Right lobe of liver (tissue), 6 donors: ENCODE measurements at regions not wholly inside any gene's neighbourhood (a gene's known extent, or its start where the extent isn't known, plus 50 kb on each side); places are given as distances from the start of the nearest gene placed in this dataset.

Experiments
- ATAC-seq, 4 donors: fragments of 200-7000 bp; cut with Tn5 transposase; one replicate each; pipeline ENCODE4 v1.9.1; 2020; ENCODE audit warnings: mild to moderate bottlenecking in 4 of 4, moderate library complexity in 4 of 4
- DNase-seq, 3 donors: peaks; one replicate each; pipeline ENCODE4 v3.0.0-alpha.2; 2020
- H3K27ac ChIP-seq, 3 donors: fragments of 200-600 bp; one replicate each; pipeline ENCODE4 v1.8.0; 2022
- H3K27me3 ChIP-seq, 2 donors: fragments of 200-600 bp; one replicate each; pipeline ENCODE4 v1.8.0; 2022
- H3K36me3 ChIP-seq, 4 donors: fragments of 200-600 bp; sonication (generic) in 1 of 4; one replicate each; pipeline versions ENCODE4 v1.5.1 to v1.8.0; 2017 to 2022; ENCODE audit warnings: control low read depth in 1 of 4
- H3K4me1 ChIP-seq, 4 donors: fragments of 200-600 bp; sonication (generic) in 1 of 4; one replicate each; pipeline versions ENCODE4 v1.5.1 to v1.8.0; 2017 to 2022; ENCODE audit warnings: control low read depth in 1 of 4
- H3K4me3 ChIP-seq, 3 donors: fragments of 200-600 bp; one replicate each; pipeline ENCODE4 v1.8.0; 2022
- H3K9me3 ChIP-seq, 4 donors: fragments of 200-600 bp; sonication (generic) in 1 of 4; one replicate each; pipeline versions ENCODE4 v1.5.1 to v1.8.0; 2017 to 2022; ENCODE audit warnings: control low read depth in 1 of 4
- CTCF ChIP-seq, 4 donors: fragments of 200-600 bp in 3 of 4; fragments of 450-650 bp in 1 of 4; IDR thresholded peaks; one replicate each; pipeline versions ENCODE4 v1.5.1 to v1.8.0; 2016 to 2022; ENCODE audit warnings: antibody characterized with exemption in 4 of 4, mild to moderate bottlenecking in 2 of 4
- POLR2A ChIP-seq: fragments of 450-650 bp; IDR thresholded peaks from one replicate; pipeline ENCODE4 v1.6.1; 2017; ENCODE audit warnings: antibody characterized with exemption, mild to moderate bottlenecking
- WGBS: methylation state at CpG from one replicate; pipeline ENCODE4 v1.1.6; 2018; ENCODE audit warnings: low coverage, low lambda C conversion rate; ENCODE audit not compliant: insufficient coverage; ENCODE audit errors: missing lambda C conversion rate; 5-methylcytosine and 5-hydroxymethylcytosine counted together
- intact Hi-C, 2 donors: fragments of 100-400 bp; cut with DNase I; formaldehyde crosslinking; loops; one replicate each; pipeline versions ENCODE4 v1.11.2 to v1.14.1; 2022
- donor health status: DM: no; HTN: yes; CAD: no.
- donor health status: DM: no; HTN: no; CAD: no.
- donor health status: DM: no; HTN: no; CAD: no.
- donor health status: DM: no; HTN: yes; CAD: no.
- donor health status: DM: no; HTN: yes; CAD: no.

- ATAC-seq (peak; percentile 19 to 63 (median 34)), DNase-seq (no peak)
- Histone ChIP-seq H3K36me3 (no peaks in the 10 kb centered on the region), H3K4me1 (no peaks in the 10 kb centered on the region), H3K27ac (no peak overlapping the region), H3K9me3 (no peaks in the 10 kb centered on the region), H3K4me3 (no peak overlapping the region), H3K27me3 (no peaks in the 10 kb centered on the region)
- 18% methylated on average over 1 of the region's 1 CpG for WGBS
- no peak for TF ChIP-seq POLR2A
- TF ChIP-seq CTCF (IDR thresholded peaks at IDR 0.05): no peak
- intact Hi-C loops: loop anchor here in 1 of 2 donors (10.0 kb wide), 1 partner anchor 83 kb away; no protein-coding TSS in a partner anchor
Measured at GRCh38 chr10:29922226-29922625, 137.2 kb downstream of the JCAD start.

- DNase-seq (no peak), ATAC-seq (peak in 2 of 4 donors; percentile 7 to 8)
- 78% methylated on average over 3 of the region's 7 CpGs for WGBS
- no peaks in the 10 kb centered on the region for H3K9me3 ChIP-seq
- TF ChIP-seq CTCF (IDR thresholded peaks at IDR 0.05) (no peak), POLR2A (no peak)
- intact Hi-C loops: loop anchor here in 1 of 2 donors (10.0 kb wide), 1 partner anchor 84 kb away; no protein-coding TSS in a partner anchor
- no peaks in the 10 kb centered on the region for H3K27me3 ChIP-seq
- H3K27ac ChIP-seq: no peak overlapping the region
- no peaks in the 10 kb centered on the region for H3K36me3 ChIP-seq
- H3K4me1 ChIP-seq: no peaks in the 10 kb centered on the region
- no peak overlapping the region for H3K4me3 ChIP-seq
Measured at GRCh38 chr10:29921071-29921446, 138.3 kb downstream of the JCAD start.

- ATAC-seq: peak; percentile 18 to 71 (median 60)
- intact Hi-C loops: loop anchor here in 1 of 2 donors (10.0 kb wide), 1 partner anchor 84 kb away; no protein-coding TSS in a partner anchor
- 66% methylated on average over 8 of the region's 9 CpGs for WGBS
Measured at GRCh38 chr10:29920408-29921070, 138.8 kb downstream of the JCAD start.

GRCh38 chr10:29918623-29919400, 140.6 kb downstream of the JCAD start:
- Histone ChIP-seq H3K27me3 (no peaks in the 10 kb centered on the region), H3K27ac (no peak overlapping the region), H3K36me3 (no peaks in the 10 kb centered on the region), H3K9me3 (no peaks in the 10 kb centered on the region), H3K4me1 (no peaks in the 10 kb centered on the region), H3K4me3 (no peak overlapping the region)
- 0% methylated on average over 1 of the region's 3 CpGs for WGBS
- no peak for TF ChIP-seq CTCF (IDR thresholded peaks at IDR 0.05)
- no peak for TF ChIP-seq POLR2A
- no peak for DNase-seq
- intact Hi-C loops: no loop called here
- no peak for ATAC-seq

More at GRCh38 chr10:29920408-29921070, 138.8 kb downstream of the JCAD start:
- Histone ChIP-seq H3K9me3 (no peaks in the 10 kb centered on the region), H3K36me3 (no peaks in the 10 kb centered on the region), H3K4me1 (no peaks in the 10 kb centered on the region), H3K4me3 (no peak overlapping the region), H3K27ac (no peak overlapping the region), H3K27me3 (no peaks in the 10 kb centered on the region)
- no peak for TF ChIP-seq POLR2A
- no peak for TF ChIP-seq CTCF (IDR thresholded peaks at IDR 0.05)
- peak in 1 of 3 donors; percentile 49 for DNase-seq
